DND-41 (cell line): ENCODE measurements at regions not wholly inside any gene's neighbourhood (a gene's known extent, or its start where the extent isn't known, plus 50 kb on each side); places are given as distances from the start of the nearest gene placed in this dataset.

Experiments
- CTCF ChIP-seq: IDR thresholded peaks from 2 replicates; pipeline ENCODE4 v1.5.1; 2012; ENCODE audit warnings: borderline replicate concordance, low read length, moderate library complexity, mild to moderate bottlenecking; ENCODE audit not compliant: poor library complexity, severe bottlenecking; ENCODE audit errors: extremely low read depth
- EZH2 ChIP-seq: IDR thresholded peaks from 3 replicates; pipeline ENCODE4 v1.6.1; 2012; ENCODE audit warnings: borderline replicate concordance, low read depth, mild to moderate bottlenecking, moderate library complexity, low read length, inconsistent platforms; ENCODE audit not compliant: severe bottlenecking

DNA sequence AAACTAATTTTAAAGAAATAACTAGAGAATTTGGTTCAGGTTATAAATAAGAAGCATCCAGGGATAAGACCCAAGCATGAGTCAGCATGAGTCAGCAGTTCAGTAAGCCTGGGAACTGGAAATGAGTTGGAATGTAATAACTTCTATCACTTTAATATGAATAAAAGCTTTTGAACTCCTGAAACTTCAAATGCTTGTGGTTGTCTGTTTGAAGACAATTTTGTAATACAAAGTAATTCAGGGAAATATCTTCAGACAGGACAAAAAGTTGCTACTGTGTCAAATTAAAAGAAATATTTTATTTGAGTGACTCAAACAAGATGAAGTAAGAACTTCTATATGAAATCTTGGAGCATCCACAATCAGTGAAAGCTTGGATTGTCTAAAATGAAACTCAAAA, 331.2 kb upstream of the DAB2 start:
- TF ChIP-seq EZH2, result no peak
- no peak for TF ChIP-seq CTCF
